Lower leg skin (tissue), 3 donors: ENCODE measurements at regions not wholly inside any gene's neighbourhood (a gene's known extent, or its start where the extent isn't known, plus 50 kb on each side); places are given as distances from the start of the nearest gene placed in this dataset.

Experiments
- CTCF ChIP-seq, 3 donors: fragments of 450-650 bp; IDR thresholded peaks; one replicate each; pipeline ENCODE4 v1.5.1; 2016; ENCODE audit warnings: antibody characterized with exemption in 3 of 3, mild to moderate bottlenecking in 3 of 3, moderate library complexity in 2 of 3
- POLR2A ChIP-seq, 2 donors: fragments of 450-650 bp; IDR thresholded peaks; one replicate each; pipeline ENCODE4 v1.6.1; 2016 to 2017; ENCODE audit warnings: antibody characterized with exemption in 2 of 2, mild to moderate bottlenecking in 1 of 2, moderate library complexity in 1 of 2

GRCh38 chr10:38228394-38228793 lies 134.3 kb downstream of the ZNF37A start:
- TF ChIP-seq CTCF (IDR thresholded peaks at IDR 0.05): no peak
- TF ChIP-seq POLR2A (IDR thresholded peaks at IDR 0.05): no peak
